Heart left ventricle (tissue), 13 donors: ENCODE measurements at regions not wholly inside any gene's neighbourhood (a gene's known extent, or its start where the extent isn't known, plus 50 kb on each side); places are given as distances from the start of the nearest gene placed in this dataset.

Experiments used
- CTCF ChIP-seq, 12 donors: fragments of 200-600 bp; sonication (generic) in 4 of 12; IDR thresholded peaks; one replicate each; pipeline versions ENCODE4 v1.5.0 to v1.8.0; 2018 to 2022; ENCODE audit warnings: antibody characterized with exemption in 12 of 12, mild to moderate bottlenecking in 5 of 12
- POLR2A ChIP-seq, 2 donors: fragments of 450-650 bp; IDR thresholded peaks; one replicate each; pipeline ENCODE4 v1.6.1; 2017; ENCODE audit warnings: antibody characterized with exemption in 2 of 2, mild to moderate bottlenecking in 2 of 2, moderate library complexity in 2 of 2
- donor health status: ischemic (EF 13 %, LVEDD 7.1; RV severe dilation, severe dysfunction).
- donor health status: DM: no; HTN: yes; CAD: no.
- donor health status: DM: no; HTN: no; CAD: no.
- donor health status: ischemic (EF 25% LVEDD 6.9; RV normal size, moderate dysfunction).
- donor health status: ischemic (EF 25% LVEDD 5.7; RV mildly dilated, moderate dysfunction).
- donor health status: ischemic (EF 35%, LVEDD 5.7; RV mildly dilated, moderate dysfunction).
- donor health status: nonischemic (EF 11% LVEDD 7.7; RV severe dilation, severe dysfunction).
- donor health status: DM: yes; HTN: yes; CAD: no.
- donor health status: PGD.
- donor health status: ischemic (EF 29% LVEDD 5.4; RV normal size, mild dysfunction).
- donor health status: nonischemic (EF 23%, LVEDD 6.1; RV moderate dilation, normal function).

DNA sequence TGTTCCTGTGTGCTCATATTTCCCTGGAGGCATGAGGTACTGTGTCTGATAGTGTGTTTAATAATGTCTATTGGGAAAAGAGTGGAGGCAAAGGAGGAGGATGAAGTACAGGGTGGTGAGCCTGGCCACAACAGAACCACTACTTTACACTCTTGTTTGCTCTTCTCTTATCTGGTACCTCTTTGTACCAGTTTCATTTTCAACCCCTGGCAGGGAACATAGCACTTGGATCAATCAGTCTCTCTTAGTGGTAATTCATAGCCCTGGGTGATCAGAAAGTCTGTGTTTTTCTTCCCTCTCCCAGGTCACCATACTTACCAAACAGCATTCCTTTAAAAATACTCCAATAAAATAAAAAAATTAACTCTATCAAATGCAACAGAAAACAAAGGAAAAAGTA lies 105.4 kb downstream of the DMRT2 start:
- TF ChIP-seq CTCF (IDR thresholded peaks at IDR 0.05) (no peak), POLR2A (IDR thresholded peaks at IDR 0.05) (no peak)
